Tibial nerve (tissue), 4 donors: ENCODE measurements at regions not wholly inside any gene's neighbourhood (a gene's known extent, or its start where the extent isn't known, plus 50 kb on each side); places are given as distances from the start of the nearest gene placed in this dataset.

Experiments used
- EP300 ChIP-seq, 2 donors: sonication (generic); formaldehyde crosslinking; IDR thresholded peaks; one replicate each; pipeline ENCODE4 v1.6.1; 2017; ENCODE audit warnings: antibody characterized with exemption in 2 of 2, mild to moderate bottlenecking in 1 of 2
- POLR2A ChIP-seq, 2 donors: fragments of 450-650 bp; IDR thresholded peaks; one replicate each; pipeline ENCODE4 v1.6.1; 2017; ENCODE audit warnings: antibody characterized with exemption in 2 of 2, mild to moderate bottlenecking in 2 of 2, moderate library complexity in 2 of 2
- TF ChIP-seq, protein P1 (sequence below), 5 experiments: fragments of 200-600 bp in 3 of 5; fragments of 450-650 bp in 2 of 5; sonication (generic) in 3 of 5; IDR thresholded peaks; one replicate each; pipeline ENCODE4 v1.5.1; 2016 to 2019; ENCODE audit warnings: antibody characterized with exemption in 5 of 5, mild to moderate bottlenecking in 3 of 5, moderate library complexity in 2 of 5

DNA sequence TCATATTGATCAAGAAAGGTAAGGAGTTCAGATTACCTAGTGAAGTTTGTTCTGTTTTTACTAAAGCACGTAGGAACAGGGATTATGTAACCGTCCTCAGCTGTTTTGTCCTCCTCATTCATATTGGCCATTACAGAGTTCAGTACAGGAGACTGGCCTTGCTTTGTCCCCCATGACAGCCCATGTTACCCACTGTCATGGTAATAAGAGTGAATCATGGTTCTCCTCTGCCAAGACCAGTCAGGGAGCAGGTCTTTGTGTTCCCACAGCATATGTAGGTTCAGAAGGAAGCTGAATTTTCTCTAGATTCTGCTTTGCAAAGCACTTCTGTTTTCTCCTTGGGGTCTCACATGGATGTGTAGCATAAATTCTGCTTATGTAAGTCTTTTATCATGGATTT, 106.2 kb upstream of the GPR141 start:
- TF ChIP-seq, protein P1, sequence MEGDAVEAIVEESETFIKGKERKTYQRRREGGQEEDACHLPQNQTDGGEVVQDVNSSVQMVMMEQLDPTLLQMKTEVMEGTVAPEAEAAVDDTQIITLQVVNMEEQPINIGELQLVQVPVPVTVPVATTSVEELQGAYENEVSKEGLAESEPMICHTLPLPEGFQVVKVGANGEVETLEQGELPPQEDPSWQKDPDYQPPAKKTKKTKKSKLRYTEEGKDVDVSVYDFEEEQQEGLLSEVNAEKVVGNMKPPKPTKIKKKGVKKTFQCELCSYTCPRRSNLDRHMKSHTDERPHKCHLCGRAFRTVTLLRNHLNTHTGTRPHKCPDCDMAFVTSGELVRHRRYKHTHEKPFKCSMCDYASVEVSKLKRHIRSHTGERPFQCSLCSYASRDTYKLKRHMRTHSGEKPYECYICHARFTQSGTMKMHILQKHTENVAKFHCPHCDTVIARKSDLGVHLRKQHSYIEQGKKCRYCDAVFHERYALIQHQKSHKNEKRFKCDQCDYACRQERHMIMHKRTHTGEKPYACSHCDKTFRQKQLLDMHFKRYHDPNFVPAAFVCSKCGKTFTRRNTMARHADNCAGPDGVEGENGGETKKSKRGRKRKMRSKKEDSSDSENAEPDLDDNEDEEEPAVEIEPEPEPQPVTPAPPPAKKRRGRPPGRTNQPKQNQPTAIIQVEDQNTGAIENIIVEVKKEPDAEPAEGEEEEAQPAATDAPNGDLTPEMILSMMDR (IDR thresholded peaks at IDR 0.05): no peak
- TF ChIP-seq POLR2A (IDR thresholded peaks at IDR 0.05) (no peak), EP300 (IDR thresholded peaks at IDR 0.05) (no peak)
